ENCODE measurements at regions not wholly inside any gene's neighbourhood (a gene's known extent, or its start where the extent isn't known, plus 50 kb on each side); places are given as distances from the start of the nearest gene placed in this dataset.

- H4K5ac ChIP-seq (ENCODE audit: insufficient read length, low read depth, low read length), result no peak overlapping the region
- no peak overlapping the region for H2BK12ac ChIP-seq (ENCODE audit: insufficient read length, low read depth, low read length)
- Mint-ChIP-seq H3K27me3 (ENCODE audit: low read depth) (no peaks in the 10 kb centered on the region; the same call in none of the 2 replicates), H3K4me1 (peaks cover 35 to 38% of the 10 kb centered on the region in 2 experiments), H3K36me3 (ENCODE audit: insufficient read depth in 1 of 3, low read depth in 3 of 3) (no peaks in the 10 kb centered on the region; a peak in 1 of 7 replicates), H3K9me3 (no peaks in the 10 kb centered on the region; a peak in 1 of 5 replicates), H3K27ac (no peak overlapping the region), H3K4me3 (no peak overlapping the region)
- no peak overlapping the region for H3K14ac ChIP-seq (ENCODE audit: insufficient read depth, low read length)
- H3K4me1 ChIP-seq (ENCODE audit: insufficient read depth, low read length), result no peaks in the 10 kb centered on the region
- H3K4me2 ChIP-seq (ENCODE audit: insufficient read depth, insufficient read length, low read length), result no peak overlapping the region
- no peaks in the 10 kb centered on the region for H3K27me3 ChIP-seq (ENCODE audit: insufficient read depth, low read length)
- no peak overlapping the region for H3K4ac ChIP-seq (ENCODE audit: low read depth, low read length)
- H3K79me1 ChIP-seq (ENCODE audit: insufficient read depth, low read depth, low read length, poor library complexity, severe bottlenecking), result no peaks in the 10 kb centered on the region
- no peak overlapping the region for H4K8ac ChIP-seq (replicated peaks; ENCODE audit: insufficient read length, low read depth, low read length)
- H3K27ac ChIP-seq (ENCODE audit: insufficient read length, low read depth, low read length), result no peak overlapping the region
- TF ChIP-seq CTCF (conservative IDR thresholded peaks at IDR 0.05), result no peak
- H2BK20ac ChIP-seq (ENCODE audit: low read depth, low read length, poor library complexity, severe bottlenecking), result no peak overlapping the region
- no peak overlapping the region for H4K91ac ChIP-seq (ENCODE audit: insufficient read length, low read depth, low read length)
- WGBS (ENCODE audit: extremely low coverage, insufficient read length, low lambda C conversion rate), result no CpG with 5 or more reads among the region's 8 CpGs
- no peak for DNase-seq
- H2BK120ac ChIP-seq (ENCODE audit: low read depth, low read length, poor library complexity, severe bottlenecking), result no peak overlapping the region
- H2BK5ac ChIP-seq (ENCODE audit: insufficient read length, low read length), result no peak overlapping the region
- no peak overlapping the region for H3K56ac ChIP-seq (ENCODE audit: insufficient read length, low read depth, low read length)
- H3K9me3 ChIP-seq (ENCODE audit: control insufficient read depth, low read depth, low read length), result no peaks in the 10 kb centered on the region
- H3T11ph ChIP-seq (ENCODE audit: low read length), result no peak overlapping the region
- no peaks in the 10 kb centered on the region for H4K20me1 ChIP-seq (ENCODE audit: control insufficient read depth, insufficient read depth, insufficient read length)
- no peaks in the 10 kb centered on the region for H3K79me2 ChIP-seq (ENCODE audit: insufficient read depth, low read length)
- peaks cover 8% of the 10 kb centered on the region for H3K23me2 ChIP-seq (ENCODE audit: insufficient read length, low read depth, low read length, poor library complexity, severe bottlenecking)
- H3K18ac ChIP-seq (ENCODE audit: insufficient read length, low read depth, low read length), result no peak overlapping the region
- no peak overlapping the region for H2AFZ ChIP-seq (ENCODE audit: low read length)
- no peak overlapping the region for H3K23ac ChIP-seq (ENCODE audit: insufficient read length, low read depth, low read length)
- H2BK15ac ChIP-seq (ENCODE audit: low read depth, low read length), result no peak overlapping the region
- H2AK5ac ChIP-seq (ENCODE audit: insufficient read length, low read length), result no peak overlapping the region
- no peak overlapping the region for H3K9ac ChIP-seq (ENCODE audit: extremely low read depth, insufficient read length, low read length)
Measured at GRCh38 chr16:85231959-85232358, 119.7 kb upstream of the CIBAR2 start.

Data from H9 (cell line).